ENCODE measurements at regions not wholly inside any gene's neighbourhood (a gene's known extent, or its start where the extent isn't known, plus 50 kb on each side); places are given as distances from the start of the nearest gene placed in this dataset.

DNA sequence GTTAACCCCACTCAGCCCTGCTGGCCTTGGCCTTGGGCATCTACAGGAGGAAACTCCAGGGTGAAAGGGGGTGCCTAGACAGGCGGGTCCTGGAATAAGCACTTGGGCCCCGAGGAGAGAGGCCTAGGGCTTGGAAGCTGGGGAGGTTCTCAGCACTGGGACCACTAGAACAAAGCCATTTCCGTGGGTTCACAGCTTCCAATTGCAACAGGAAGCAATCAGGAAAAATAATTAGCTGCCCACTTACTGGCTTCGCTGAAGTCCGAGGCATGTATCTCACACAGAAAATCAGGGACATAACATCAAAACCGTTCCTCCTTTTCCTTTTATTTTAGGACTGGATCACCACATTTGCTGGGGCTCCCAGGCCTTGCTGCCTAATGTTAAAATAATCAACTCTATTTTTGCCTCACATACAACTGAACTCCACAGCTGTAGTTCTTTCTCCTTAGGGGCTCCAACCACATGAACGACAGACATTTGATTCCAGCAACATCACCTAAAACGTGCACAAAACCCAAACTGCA, 161.1 kb upstream of the GRK3 start:
- Mint-ChIP-seq H3K36me3 (no peaks in the 10 kb centered on the region), H3K4me1 (ENCODE audit: low read depth) (peaks cover 26% of the 10 kb centered on the region), H3K4me3 (peak overlapping the region; percentile 63), H3K9me3 (no peaks in the 10 kb centered on the region), H3K27ac (no peak overlapping the region), H3K27me3 (no peaks in the 10 kb centered on the region)
- no peak for DNase-seq
- intact Hi-C loops (cut with micrococcal nuclease) = loop anchor here (5.0 kb wide), 1 partner anchor 44 kb away; no protein-coding TSS in a partner anchor
- ChIA-PET POLR2A (no interaction called here), CTCF (no interaction called here)

DNA sequence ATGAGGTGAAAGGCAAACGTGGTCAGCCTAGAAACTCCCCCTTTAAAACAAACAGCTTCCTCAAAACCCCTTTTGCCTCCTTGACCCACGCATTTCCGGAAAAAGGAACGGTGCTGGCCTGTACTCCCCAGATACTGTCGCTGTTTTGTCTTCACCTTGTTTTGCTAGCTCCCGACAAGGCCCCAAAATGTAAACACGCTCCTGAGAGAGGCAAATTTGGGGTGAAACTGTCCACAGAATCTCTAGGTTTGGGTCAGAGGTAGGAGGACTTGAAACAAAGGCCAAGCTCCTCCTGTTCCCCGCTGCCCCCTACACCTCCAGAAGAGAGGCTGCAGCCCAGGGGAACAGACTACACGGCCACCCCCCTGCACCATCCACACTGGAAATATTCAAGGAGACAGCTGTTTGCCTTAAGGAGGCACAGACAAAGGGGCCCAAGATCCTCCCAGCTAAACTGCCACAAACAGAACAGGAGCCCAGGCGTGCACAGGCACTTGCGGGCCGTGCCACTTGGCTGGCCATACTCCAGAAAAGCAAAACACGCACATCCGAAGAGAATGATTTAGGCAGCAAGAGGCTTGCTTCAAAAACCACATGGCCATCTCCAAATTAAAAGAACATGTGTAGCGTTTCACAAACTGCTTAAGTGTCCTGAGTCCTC, 160.5 kb upstream of the GRK3 start:
- Mint-ChIP-seq H3K4me3 (peak overlapping the region; percentile 63), H3K27ac (no peak overlapping the region), H3K4me1 (ENCODE audit: low read depth) (peaks cover 21% of the 10 kb centered on the region), H3K36me3 (no peaks in the 10 kb centered on the region), H3K27me3 (no peaks in the 10 kb centered on the region), H3K9me3 (no peaks in the 10 kb centered on the region)
- POLR2A ChIA-PET = no interaction called here
- CTCF ChIA-PET = no interaction called here
- intact Hi-C loops (cut with micrococcal nuclease) = loop anchor here (5.0 kb wide), 1 partner anchor 43 kb away; no protein-coding TSS in a partner anchor
- DNase-seq = no peak

DNA sequence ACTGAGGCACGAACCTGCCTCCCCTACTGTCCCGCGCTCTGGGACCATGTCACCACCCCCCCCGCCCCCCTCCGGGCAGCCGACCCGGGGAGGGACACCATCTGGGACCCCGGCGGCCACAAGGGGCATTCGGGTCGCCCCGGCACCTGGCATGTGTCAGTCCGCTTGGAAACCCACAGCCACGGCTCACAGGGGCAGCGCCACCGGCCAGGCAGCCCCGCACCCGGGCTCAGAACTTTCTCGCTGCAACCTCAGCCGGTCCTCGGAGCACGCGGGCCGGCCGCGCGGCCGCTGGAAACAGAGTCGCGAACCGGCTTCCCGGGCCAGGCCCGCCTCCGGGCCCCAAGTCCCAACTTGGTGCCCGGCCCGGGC, 159.9 kb upstream of the GRK3 start:
- ChIA-PET CTCF (no interaction called here), POLR2A (no interaction called here)
- H3K36me3 Mint-ChIP-seq = no peaks in the 10 kb centered on the region
- H3K27ac Mint-ChIP-seq = no peak overlapping the region
- no peaks in the 10 kb centered on the region for H3K27me3 Mint-ChIP-seq
- no peaks in the 10 kb centered on the region for H3K9me3 Mint-ChIP-seq
- intact Hi-C loops (cut with micrococcal nuclease) = loop anchor here (5.0 kb wide), 1 partner anchor 43 kb away; no protein-coding TSS in a partner anchor
- H3K4me1 Mint-ChIP-seq (ENCODE audit: low read depth) = peaks cover 21% of the 10 kb centered on the region
- DNase-seq = no peak
- peak overlapping the region; percentile 63 for H3K4me3 Mint-ChIP-seq

DNA sequence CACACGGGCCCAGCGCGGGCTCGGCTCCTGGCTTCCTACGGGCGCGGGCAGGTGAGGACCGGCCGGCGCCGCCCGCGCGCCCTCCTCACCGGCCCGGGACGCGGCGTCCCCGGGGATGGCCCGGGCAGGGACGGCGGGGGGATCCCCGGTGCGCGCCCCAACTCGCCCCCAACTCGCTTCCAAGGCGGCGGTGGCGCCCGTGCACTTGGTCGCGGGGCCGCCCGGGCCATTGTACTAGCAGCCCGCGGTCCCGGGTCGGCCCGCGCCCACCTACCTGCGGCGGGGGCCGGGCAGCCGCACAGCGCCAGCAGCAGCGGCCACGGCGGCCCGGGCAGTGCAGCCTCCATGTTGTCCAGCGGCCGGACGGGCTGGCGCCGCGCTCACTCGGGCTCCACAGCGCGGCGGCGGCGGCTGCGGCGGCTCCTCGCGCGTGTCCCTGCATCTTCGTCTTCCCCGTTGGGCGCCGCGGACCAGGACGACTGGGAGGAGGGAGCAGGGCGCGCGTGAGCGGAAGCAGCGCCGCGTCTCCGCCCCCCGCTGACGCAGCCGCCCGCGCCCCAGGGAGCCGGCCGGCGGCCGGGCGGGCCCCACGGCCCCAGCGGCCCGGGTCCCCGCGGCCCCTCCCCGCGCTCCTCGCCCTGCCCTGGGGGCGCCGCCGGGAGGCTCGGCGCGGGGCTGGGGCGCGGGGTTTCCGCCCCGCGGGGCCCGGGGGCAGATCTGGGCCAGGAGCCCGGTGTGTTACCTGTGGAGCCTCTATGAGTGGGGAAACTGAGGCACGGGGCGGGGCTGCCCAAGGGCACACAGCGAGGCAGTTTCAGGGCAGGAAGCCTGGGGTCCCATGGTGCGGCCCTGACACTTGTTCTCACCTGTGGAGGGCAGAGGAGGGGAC, 159.3 kb upstream of the GRK3 start:
- peak overlapping the region; percentile 70 for H3K4me3 Mint-ChIP-seq
- intact Hi-C loops (cut with micrococcal nuclease) = loop anchor here (5.0 kb wide), 1 partner anchor 42 kb away; no protein-coding TSS in a partner anchor
- ChIA-PET CTCF (interaction anchor here (1.0 kb wide), 1 partner anchor 58 kb away, joined by 3 read pairs; no protein-coding TSS in a partner anchor), POLR2A (no interaction called here)
- H3K4me1 Mint-ChIP-seq (ENCODE audit: low read depth) = peaks cover 18% of the 10 kb centered on the region
- peak overlapping the region; percentile 33 for H3K27ac Mint-ChIP-seq
- H3K9me3 Mint-ChIP-seq = no peaks in the 10 kb centered on the region
- no peaks in the 10 kb centered on the region for H3K27me3 Mint-ChIP-seq
- DNase-seq = peak; percentile 74
- no peaks in the 10 kb centered on the region for H3K36me3 Mint-ChIP-seq

DNA sequence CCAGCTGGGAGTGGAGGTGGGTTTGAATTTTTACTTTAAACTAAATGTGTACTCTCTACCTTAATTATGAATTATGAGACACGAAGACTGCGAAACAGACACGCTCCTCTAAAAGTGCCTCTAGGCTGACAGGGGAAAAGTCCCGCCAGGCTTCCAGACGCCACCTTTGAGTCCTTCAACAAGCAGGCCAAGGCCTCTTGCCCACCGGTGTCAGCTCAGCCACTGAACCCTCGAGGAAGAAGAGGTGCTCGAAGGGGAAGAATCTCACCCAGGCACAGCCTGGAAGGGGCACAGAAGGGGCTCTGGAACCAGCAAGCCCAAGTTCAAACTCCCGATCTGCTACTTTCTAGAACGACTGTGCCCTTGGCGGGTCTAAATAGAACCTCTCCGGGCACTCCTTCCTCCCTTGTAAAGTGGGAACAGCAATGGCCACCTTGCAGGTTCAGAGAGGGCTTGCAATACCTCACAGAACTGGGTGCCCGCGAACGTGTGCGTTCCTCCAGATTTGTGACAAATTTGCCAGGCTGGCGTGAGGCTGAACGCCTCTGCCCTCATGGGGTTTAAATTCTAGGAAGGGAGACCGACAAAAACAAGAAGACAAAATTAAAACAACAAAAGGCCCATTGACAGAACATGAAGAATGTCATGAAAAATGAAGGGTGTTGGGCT, 158.5 kb upstream of the GRK3 start:
- peak overlapping the region; percentile 70 for H3K4me3 Mint-ChIP-seq
- no peak for DNase-seq
- CTCF ChIA-PET = interaction anchor here (1.0 kb wide), 1 partner anchor 57 kb away, joined by 3 read pairs; no protein-coding TSS in a partner anchor
- H3K36me3 Mint-ChIP-seq = no peaks in the 10 kb centered on the region
- H3K9me3 Mint-ChIP-seq = no peaks in the 10 kb centered on the region
- no peaks in the 10 kb centered on the region for H3K27me3 Mint-ChIP-seq
- POLR2A ChIA-PET = no interaction called here
- peak overlapping the region; percentile 33 for H3K27ac Mint-ChIP-seq
- intact Hi-C loops (cut with micrococcal nuclease) = no loop called here
- H3K4me1 Mint-ChIP-seq (ENCODE audit: low read depth) = peaks cover 22% of the 10 kb centered on the region

DNA sequence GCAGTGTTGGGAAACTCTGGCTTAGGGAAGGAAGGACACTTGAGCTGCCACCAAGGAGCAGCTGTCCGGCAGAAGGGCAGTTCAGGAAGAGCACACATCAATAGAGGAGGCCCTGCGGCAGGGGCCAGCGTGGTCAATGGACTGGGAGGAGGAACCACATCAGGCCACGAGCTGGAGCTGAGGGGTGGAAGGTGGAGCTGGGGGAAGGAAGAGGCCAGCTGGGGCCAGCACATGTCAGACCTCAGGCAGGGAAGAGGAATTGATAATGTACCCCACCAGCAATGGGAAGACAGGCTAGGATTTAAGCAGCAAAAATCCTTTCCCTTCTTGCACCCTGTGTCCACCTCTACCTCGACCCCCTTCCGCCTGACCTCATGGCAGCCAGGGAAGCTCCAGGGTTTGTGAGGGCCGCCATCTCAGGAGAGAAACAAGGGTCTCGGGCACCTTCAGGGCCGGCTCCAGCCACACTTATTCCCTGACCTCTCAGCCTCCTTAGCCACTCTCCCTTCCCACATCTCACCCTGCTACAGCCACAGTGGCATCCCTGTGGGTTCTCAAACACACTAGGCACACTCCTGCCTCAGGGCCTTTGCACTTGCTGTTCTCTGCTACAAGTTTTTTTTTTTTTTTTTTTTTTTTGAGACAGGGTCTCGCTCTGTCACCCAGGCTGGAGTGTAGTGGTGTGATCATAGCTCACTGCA, 157.8 kb upstream of the GRK3 start:
- no peak overlapping the region for H3K27ac Mint-ChIP-seq
- no peak for DNase-seq
- ChIA-PET POLR2A (no interaction called here), CTCF (interaction anchor here (1.0 kb wide), 1 partner anchor 56 kb away, joined by 3 read pairs; no protein-coding TSS in a partner anchor)
- no peaks in the 10 kb centered on the region for H3K36me3 Mint-ChIP-seq
- H3K4me1 Mint-ChIP-seq (ENCODE audit: low read depth) = peaks cover 22% of the 10 kb centered on the region
- no peaks in the 10 kb centered on the region for H3K27me3 Mint-ChIP-seq
- intact Hi-C loops (cut with micrococcal nuclease) = no loop called here
- peak overlapping the region; percentile 70 for H3K4me3 Mint-ChIP-seq
- no peaks in the 10 kb centered on the region for H3K9me3 Mint-ChIP-seq

DNA sequence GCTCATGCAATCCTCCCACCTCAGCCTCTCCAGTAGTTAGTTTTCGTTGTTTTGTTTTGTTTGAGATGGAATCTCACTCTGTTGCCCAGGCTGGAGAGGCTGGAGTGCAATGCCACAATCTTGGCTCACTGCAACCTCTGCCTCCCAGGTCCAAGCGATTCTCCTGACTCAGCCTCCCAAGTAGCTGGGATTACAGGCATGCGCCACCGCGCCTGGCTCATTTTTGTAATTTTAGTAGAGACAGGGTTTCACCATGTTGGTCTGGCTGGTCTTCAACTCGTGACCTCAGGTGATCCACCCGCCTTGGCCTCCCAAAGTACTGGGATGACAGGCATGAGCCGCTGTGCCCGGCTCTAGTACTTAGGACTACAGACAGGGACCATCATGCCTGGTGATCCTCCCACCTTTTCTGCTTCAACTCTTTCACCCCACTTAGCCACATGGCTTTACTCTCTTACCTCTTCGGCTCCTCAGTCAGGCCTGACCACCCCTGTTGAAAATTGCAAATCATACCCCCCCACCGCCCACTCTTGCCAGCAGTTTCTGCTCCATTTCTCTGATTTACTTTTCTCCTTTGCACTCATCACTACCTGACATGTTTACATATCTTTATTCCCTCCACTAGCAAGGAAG, 157.1 kb upstream of the GRK3 start:
- intact Hi-C loops (cut with micrococcal nuclease) = no loop called here

DNA sequence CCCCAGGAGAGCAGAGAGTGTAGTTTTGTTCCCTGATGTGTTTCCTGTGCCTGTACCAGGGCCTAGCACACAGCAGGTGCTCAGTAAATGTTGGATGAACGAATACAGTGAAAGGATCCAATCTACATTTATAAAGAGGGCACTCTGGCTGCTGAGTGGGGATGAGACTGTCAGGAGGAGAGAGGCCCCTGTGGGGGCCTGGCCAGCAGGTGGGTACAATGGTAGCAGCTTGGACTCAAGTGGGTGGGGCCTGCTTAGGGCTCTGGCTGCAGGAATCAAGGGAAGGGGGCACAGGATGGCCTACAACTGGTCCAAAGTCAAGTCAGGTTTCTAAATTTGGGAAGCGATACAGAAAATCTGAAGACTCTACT, 156.6 kb upstream of the GRK3 start:
- Mint-ChIP-seq H3K4me3 (no peak overlapping the region), H3K4me1 (ENCODE audit: low read depth) (peaks cover 19% of the 10 kb centered on the region), H3K27me3 (no peaks in the 10 kb centered on the region), H3K27ac (no peak overlapping the region), H3K36me3 (no peaks in the 10 kb centered on the region), H3K9me3 (no peaks in the 10 kb centered on the region)
- intact Hi-C loops (cut with micrococcal nuclease) = no loop called here
- DNase-seq = no peak
- ChIA-PET POLR2A (no interaction called here), CTCF (no interaction called here)

More for the DNA sequence above, 157.1 kb upstream of the GRK3 start:
- Mint-ChIP-seq H3K36me3 (no peaks in the 10 kb centered on the region), H3K4me3 (no peak overlapping the region), H3K27ac (no peak overlapping the region), H3K27me3 (no peaks in the 10 kb centered on the region), H3K4me1 (ENCODE audit: low read depth) (peaks cover 22% of the 10 kb centered on the region), H3K9me3 (no peaks in the 10 kb centered on the region)
- POLR2A ChIA-PET = no interaction called here
- CTCF ChIA-PET = no interaction called here
- DNase-seq = no peak

DNA sequence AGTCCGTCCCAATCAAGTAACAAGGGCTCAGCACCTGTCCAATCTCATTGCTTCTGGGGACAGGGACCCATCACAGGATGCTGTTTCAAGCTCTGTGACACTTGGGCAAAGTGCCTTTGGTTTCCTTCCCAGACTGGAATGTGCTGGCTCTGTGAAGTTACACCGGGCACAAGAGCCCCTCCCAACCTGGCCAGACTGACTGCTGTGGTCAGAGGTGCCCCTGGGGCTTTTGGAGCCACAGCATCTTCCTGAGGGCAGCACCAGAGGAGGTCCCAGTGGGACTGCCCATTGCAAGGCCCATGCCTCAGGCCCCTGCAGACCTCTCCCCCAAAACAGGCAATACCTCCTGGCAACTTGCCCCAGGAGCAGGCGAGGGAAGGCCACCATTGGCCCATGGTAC, 155.2 kb upstream of the GRK3 start:
- intact Hi-C loops (cut with micrococcal nuclease) = no loop called here
- Mint-ChIP-seq H3K4me1 (ENCODE audit: low read depth) (peaks cover 8% of the 10 kb centered on the region), H3K9me3 (peaks cover 4% of the 10 kb centered on the region), H3K36me3 (no peaks in the 10 kb centered on the region), H3K4me3 (no peak overlapping the region), H3K27ac (no peak overlapping the region), H3K27me3 (no peaks in the 10 kb centered on the region)
- DNase-seq = no peak
- ChIA-PET POLR2A (no interaction called here), CTCF (no interaction called here)

DNA sequence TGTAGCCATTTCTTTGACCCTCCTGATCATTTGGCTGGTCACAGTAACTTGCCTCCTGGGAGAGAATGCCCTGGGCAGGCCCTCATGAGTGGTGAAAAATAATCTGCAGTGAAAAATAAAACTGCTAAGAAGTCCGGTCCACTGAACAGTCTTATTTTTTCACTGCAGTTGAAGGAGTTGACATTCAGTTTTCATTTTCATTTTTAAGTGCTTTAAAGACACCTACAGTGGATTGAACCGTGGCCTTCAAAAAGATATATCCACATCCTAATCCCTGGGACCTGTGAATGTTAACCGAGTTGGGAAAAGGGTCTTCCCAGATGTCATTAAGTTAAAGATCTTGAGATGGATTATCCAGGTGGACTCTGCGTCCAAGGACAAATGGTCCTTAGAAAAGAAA, 153.6 kb upstream of the GRK3 start:
- no peak for DNase-seq
- POLR2A ChIA-PET = no interaction called here
- H3K27ac Mint-ChIP-seq = no peak overlapping the region

DNA sequence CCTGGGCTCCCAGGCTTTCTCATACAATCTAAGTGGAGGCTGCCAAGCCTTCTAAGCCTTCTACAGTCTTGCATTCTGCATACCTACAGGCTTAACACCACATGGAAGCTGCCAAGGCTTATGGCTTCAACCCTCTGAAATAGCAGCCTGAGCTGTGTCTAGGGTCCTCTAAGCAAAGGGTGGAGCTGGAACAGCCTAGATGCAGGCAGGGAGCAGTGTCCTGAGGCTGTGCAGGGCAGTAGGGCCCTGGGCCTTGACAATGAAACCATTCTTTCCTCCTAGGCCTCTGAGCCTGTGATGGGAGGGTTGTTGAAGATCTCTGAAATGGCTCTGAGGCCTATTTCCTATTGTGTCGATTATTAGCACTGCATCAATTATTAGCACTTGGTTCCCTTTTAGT, 150.9 kb upstream of the GRK3 start:
- no peak overlapping the region for H3K27ac Mint-ChIP-seq
- POLR2A ChIA-PET = no interaction called here
- CTCF ChIA-PET = no interaction called here

More for the DNA sequence above, 153.6 kb upstream of the GRK3 start:
- CTCF ChIA-PET = no interaction called here
- intact Hi-C loops (cut with micrococcal nuclease) = no loop called here
- H3K4me1 Mint-ChIP-seq (ENCODE audit: low read depth) = peaks cover 8% of the 10 kb centered on the region
- no peaks in the 10 kb centered on the region for H3K27me3 Mint-ChIP-seq
- peak overlapping the region; percentile 55 for H3K4me3 Mint-ChIP-seq
- peaks cover 4% of the 10 kb centered on the region for H3K9me3 Mint-ChIP-seq
- H3K36me3 Mint-ChIP-seq = no peaks in the 10 kb centered on the region

More for the DNA sequence above, 150.9 kb upstream of the GRK3 start:
- Mint-ChIP-seq H3K4me3 (no peak overlapping the region), H3K27me3 (peaks cover 11% of the 10 kb centered on the region), H3K4me1 (ENCODE audit: low read depth) (peaks cover 3% of the 10 kb centered on the region), H3K36me3 (no peaks in the 10 kb centered on the region), H3K9me3 (peaks cover 4% of the 10 kb centered on the region)
- intact Hi-C loops (cut with micrococcal nuclease) = no loop called here
- DNase-seq = no peak
